Liver (tissue), 8 donors: ENCODE measurements at regions not wholly inside any gene's neighbourhood (a gene's known extent, or its start where the extent isn't known, plus 50 kb on each side); places are given as distances from the start of the nearest gene placed in this dataset.

Experiments used
- DNase-seq: peaks from one replicate; pipeline ENCODE4 v3.0.0-alpha.2; 2017; ENCODE audit warnings: low spot score
- H3K27ac ChIP-seq, 2 donors: one replicate each; pipeline ENCODE4 v1.7.0; 2013; ENCODE audit warnings: inconsistent platforms in 2 of 2, low read length in 2 of 2, control low read depth in 1 of 2, low read depth in 1 of 2, mild to moderate bottlenecking in 1 of 2
- H3K27me3 ChIP-seq, 4 donors: one replicate each; pipeline versions ENCODE4 v1.6.1 to v1.7.0; 2013; ENCODE audit warnings: low read length in 3 of 4, inconsistent platforms in 1 of 4, mild to moderate bottlenecking in 1 of 4, moderate library complexity in 1 of 4; ENCODE audit not compliant: control insufficient read depth in 4 of 4, insufficient read depth in 4 of 4
- H3K36me3 ChIP-seq, 4 donors: one replicate each; pipeline versions ENCODE4 v1.6.1 to v1.7.0; 2013; ENCODE audit warnings: low read length in 3 of 4, mild to moderate bottlenecking in 3 of 4, low read depth in 1 of 4, moderate library complexity in 1 of 4; ENCODE audit not compliant: control insufficient read depth in 4 of 4, insufficient read depth in 3 of 4
- H3K4me1 ChIP-seq, 4 donors: one replicate each; pipeline versions ENCODE4 v1.6.1 to v1.7.0; 2013; ENCODE audit warnings: low read length in 3 of 4, mild to moderate bottlenecking in 3 of 4, moderate library complexity in 1 of 4; ENCODE audit not compliant: control insufficient read depth in 4 of 4, insufficient read depth in 4 of 4
- H3K4me3 ChIP-seq, 3 donors: one replicate each; pipeline versions ENCODE4 v1.6.1 to v1.7.0; 2013; ENCODE audit warnings: low read length in 3 of 3, control low read depth in 1 of 3, low read depth in 1 of 3, mild to moderate bottlenecking in 1 of 3
- H3K9ac ChIP-seq, 2 donors: one replicate each; pipeline ENCODE4 v1.7.0; 2013; ENCODE audit warnings: low read length in 2 of 2, mild to moderate bottlenecking in 2 of 2, moderate library complexity in 2 of 2, control low read depth in 1 of 2, low read depth in 1 of 2
- H3K9me3 ChIP-seq, 4 donors: one replicate each; pipeline versions ENCODE4 v1.6.1 to v1.7.0; 2013; ENCODE audit warnings: low read length in 3 of 4; ENCODE audit not compliant: control insufficient read depth in 4 of 4
- EGR1 ChIP-seq, 2 donors: IDR thresholded peaks; 2 replicates each; pipeline ENCODE4 v1.6.1; 2016 to 2018; ENCODE audit warnings: antibody characterized with exemption in 2 of 2, low read depth in 2 of 2
- FOXA1 ChIP-seq: IDR thresholded peaks from 2 replicates; pipeline ENCODE4 v1.6.1; 2016; ENCODE audit warnings: antibody characterized with exemption
- FOXA2 ChIP-seq: IDR thresholded peaks from 2 replicates; pipeline ENCODE4 v1.6.1; 2016; ENCODE audit warnings: antibody characterized with exemption
- GABPA ChIP-seq, 2 donors: IDR thresholded peaks in 1 of 2; conservative IDR thresholded peaks in 1 of 2; 2 replicates each; pipeline ENCODE4 v1.6.1; 2016; ENCODE audit warnings: antibody characterized with exemption in 2 of 2, mild to moderate bottlenecking in 1 of 2, moderate library complexity in 1 of 2
- HNF4A ChIP-seq, 2 donors: conservative IDR thresholded peaks; 2 replicates each; pipeline ENCODE4 v1.6.1; 2016; ENCODE audit warnings: antibody characterized with exemption in 2 of 2, mild to moderate bottlenecking in 2 of 2
- HNF4G ChIP-seq: IDR thresholded peaks from 2 replicates; pipeline ENCODE4 v1.6.1; 2016; ENCODE audit warnings: antibody characterized with exemption
- JUND ChIP-seq, 2 donors: IDR thresholded peaks; 2 replicates each; pipeline ENCODE4 v1.6.1; 2016; ENCODE audit warnings: antibody characterized with exemption in 2 of 2
- NR2F2 ChIP-seq: IDR thresholded peaks from 2 replicates; pipeline ENCODE4 v1.6.1; 2016; ENCODE audit warnings: antibody characterized with exemption
- RAD21 ChIP-seq, 2 donors: IDR thresholded peaks; 2 replicates each; pipeline ENCODE4 v1.6.1; 2016; ENCODE audit warnings: antibody characterized with exemption in 2 of 2, mild to moderate bottlenecking in 2 of 2
- RXRA ChIP-seq, 2 donors: IDR thresholded peaks; 2 replicates each; pipeline ENCODE4 v1.6.1; 2017 to 2018; ENCODE audit warnings: antibody characterized with exemption in 2 of 2, mild to moderate bottlenecking in 1 of 2
- SP1 ChIP-seq: IDR thresholded peaks from 2 replicates; pipeline ENCODE4 v1.6.1; 2018; ENCODE audit warnings: antibody characterized with exemption, mild to moderate bottlenecking
- TAF1 ChIP-seq: conservative IDR thresholded peaks from 2 replicates; pipeline ENCODE4 v1.6.1; 2016; ENCODE audit warnings: antibody characterized with exemption, mild to moderate bottlenecking
- YY1 ChIP-seq: IDR thresholded peaks from 2 replicates; pipeline ENCODE4 v1.6.1; 2016; ENCODE audit warnings: antibody characterized with exemption, mild to moderate bottlenecking
- WGBS: extraction: QIAGEN DNeasy Blood & Tissue Kit; methylation state at CpG from one replicate; pipeline ENCODE4 v1.1.7; 2013; 5-methylcytosine and 5-hydroxymethylcytosine counted together
- TF ChIP-seq, protein P1 (sequence below): IDR thresholded peaks from 2 replicates; pipeline ENCODE4 v1.6.1; 2016; ENCODE audit warnings: antibody characterized with exemption
- TF ChIP-seq, protein P2 (sequence below): IDR thresholded peaks from 2 replicates; pipeline ENCODE4 v1.6.1; 2016; ENCODE audit warnings: antibody characterized with exemption, mild to moderate bottlenecking
- TF ChIP-seq, protein P3 (sequence below): IDR thresholded peaks from 2 replicates; pipeline ENCODE4 v1.6.1; 2016; ENCODE audit warnings: antibody characterized with exemption
- TF ChIP-seq, protein P4 (sequence below): fragments of 150-350 bp; IDR thresholded peaks from 2 replicates; pipeline ENCODE4 v1.5.1; 2017; ENCODE audit warnings: improper control_type of control experiment, low read depth, low read length; ENCODE audit not compliant: missing input control
- TF ChIP-seq, protein P5 (sequence below): IDR thresholded peaks from 2 replicates; pipeline ENCODE4 v1.6.1; 2016; ENCODE audit warnings: antibody characterized with exemption
- donor health status: healthy.
- donor health status: healthy.
- donor health status: healthy.
- donor health status: healthy.
- donor health status: healthy.

DNA sequence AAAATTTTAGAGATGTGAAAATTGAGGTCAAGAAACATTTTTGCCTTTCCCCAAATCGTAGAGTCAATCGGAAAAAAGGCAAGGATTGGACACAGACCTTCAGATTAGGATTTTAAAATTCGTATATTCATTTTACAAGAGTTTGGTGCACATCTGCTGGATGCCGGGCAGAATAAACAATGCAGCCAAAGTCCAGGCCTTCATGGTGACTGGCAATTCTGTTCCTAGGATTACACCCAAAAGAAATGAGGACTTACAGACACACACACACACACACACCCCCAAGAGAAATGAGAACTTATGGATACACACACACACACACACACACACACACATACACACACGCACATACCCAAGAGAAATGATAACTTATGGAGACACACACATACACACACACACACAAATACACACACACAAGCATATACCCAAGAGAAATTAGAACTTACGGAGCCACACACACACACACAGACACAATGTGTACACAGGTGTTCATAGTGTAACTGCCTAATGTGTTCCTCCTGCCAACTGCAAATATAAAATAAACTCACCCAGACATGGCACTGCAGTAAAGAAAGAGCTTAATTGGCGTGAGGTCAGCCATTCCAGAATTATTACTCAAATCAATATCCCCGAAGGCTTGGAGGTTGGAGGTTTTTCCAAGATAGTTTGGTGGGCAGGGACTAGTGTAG is 165.7 kb upstream of the STS start:
- H3K27ac ChIP-seq = no peak overlapping the region
- WGBS = 66% methylated on average over 8 of the region's 8 CpGs

More for the DNA sequence above, 165.7 kb upstream of the STS start:
- H3K4me3 ChIP-seq = no peak overlapping the region
- TF ChIP-seq JUND (IDR thresholded peaks at IDR 0.05) (no peak), YY1 (no peak), FOXA1 (no peak), RAD21 (IDR thresholded peaks at IDR 0.05) (no peak), SP1 (peak; percentile 26), HNF4G (no peak), TAF1 (no peak), GABPA (IDR thresholded peaks at IDR 0.05 in 1 of 2, conservative IDR thresholded peaks at IDR 0.05 in 1 of 2) (no peak), FOXA2 (no peak), EGR1 (IDR thresholded peaks at IDR 0.05; ENCODE audit: low read depth in 2 of 2) (no peak), HNF4A (conservative IDR thresholded peaks at IDR 0.05) (peak; percentile 34 to 60), NR2F2 (no peak), RXRA (IDR thresholded peaks at IDR 0.05) (no peak)
- TF ChIP-seq, protein P1, sequence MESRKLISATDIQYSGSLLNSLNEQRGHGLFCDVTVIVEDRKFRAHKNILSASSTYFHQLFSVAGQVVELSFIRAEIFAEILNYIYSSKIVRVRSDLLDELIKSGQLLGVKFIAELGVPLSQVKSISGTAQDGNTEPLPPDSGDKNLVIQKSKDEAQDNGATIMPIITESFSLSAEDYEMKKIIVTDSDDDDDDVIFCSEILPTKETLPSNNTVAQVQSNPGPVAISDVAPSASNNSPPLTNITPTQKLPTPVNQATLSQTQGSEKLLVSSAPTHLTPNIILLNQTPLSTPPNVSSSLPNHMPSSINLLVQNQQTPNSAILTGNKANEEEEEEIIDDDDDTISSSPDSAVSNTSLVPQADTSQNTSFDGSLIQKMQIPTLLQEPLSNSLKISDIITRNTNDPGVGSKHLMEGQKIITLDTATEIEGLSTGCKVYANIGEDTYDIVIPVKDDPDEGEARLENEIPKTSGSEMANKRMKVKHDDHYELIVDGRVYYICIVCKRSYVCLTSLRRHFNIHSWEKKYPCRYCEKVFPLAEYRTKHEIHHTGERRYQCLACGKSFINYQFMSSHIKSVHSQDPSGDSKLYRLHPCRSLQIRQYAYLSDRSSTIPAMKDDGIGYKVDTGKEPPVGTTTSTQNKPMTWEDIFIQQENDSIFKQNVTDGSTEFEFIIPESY = no peak
- TF ChIP-seq, protein P2, sequence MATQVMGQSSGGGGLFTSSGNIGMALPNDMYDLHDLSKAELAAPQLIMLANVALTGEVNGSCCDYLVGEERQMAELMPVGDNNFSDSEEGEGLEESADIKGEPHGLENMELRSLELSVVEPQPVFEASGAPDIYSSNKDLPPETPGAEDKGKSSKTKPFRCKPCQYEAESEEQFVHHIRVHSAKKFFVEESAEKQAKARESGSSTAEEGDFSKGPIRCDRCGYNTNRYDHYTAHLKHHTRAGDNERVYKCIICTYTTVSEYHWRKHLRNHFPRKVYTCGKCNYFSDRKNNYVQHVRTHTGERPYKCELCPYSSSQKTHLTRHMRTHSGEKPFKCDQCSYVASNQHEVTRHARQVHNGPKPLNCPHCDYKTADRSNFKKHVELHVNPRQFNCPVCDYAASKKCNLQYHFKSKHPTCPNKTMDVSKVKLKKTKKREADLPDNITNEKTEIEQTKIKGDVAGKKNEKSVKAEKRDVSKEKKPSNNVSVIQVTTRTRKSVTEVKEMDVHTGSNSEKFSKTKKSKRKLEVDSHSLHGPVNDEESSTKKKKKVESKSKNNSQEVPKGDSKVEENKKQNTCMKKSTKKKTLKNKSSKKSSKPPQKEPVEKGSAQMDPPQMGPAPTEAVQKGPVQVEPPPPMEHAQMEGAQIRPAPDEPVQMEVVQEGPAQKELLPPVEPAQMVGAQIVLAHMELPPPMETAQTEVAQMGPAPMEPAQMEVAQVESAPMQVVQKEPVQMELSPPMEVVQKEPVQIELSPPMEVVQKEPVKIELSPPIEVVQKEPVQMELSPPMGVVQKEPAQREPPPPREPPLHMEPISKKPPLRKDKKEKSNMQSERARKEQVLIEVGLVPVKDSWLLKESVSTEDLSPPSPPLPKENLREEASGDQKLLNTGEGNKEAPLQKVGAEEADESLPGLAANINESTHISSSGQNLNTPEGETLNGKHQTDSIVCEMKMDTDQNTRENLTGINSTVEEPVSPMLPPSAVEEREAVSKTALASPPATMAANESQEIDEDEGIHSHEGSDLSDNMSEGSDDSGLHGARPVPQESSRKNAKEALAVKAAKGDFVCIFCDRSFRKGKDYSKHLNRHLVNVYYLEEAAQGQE = peak; percentile 16
- TF ChIP-seq, protein P3, sequence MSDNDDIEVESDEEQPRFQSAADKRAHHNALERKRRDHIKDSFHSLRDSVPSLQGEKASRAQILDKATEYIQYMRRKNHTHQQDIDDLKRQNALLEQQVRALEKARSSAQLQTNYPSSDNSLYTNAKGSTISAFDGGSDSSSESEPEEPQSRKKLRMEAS = no peak
- TF ChIP-seq, protein P4, sequence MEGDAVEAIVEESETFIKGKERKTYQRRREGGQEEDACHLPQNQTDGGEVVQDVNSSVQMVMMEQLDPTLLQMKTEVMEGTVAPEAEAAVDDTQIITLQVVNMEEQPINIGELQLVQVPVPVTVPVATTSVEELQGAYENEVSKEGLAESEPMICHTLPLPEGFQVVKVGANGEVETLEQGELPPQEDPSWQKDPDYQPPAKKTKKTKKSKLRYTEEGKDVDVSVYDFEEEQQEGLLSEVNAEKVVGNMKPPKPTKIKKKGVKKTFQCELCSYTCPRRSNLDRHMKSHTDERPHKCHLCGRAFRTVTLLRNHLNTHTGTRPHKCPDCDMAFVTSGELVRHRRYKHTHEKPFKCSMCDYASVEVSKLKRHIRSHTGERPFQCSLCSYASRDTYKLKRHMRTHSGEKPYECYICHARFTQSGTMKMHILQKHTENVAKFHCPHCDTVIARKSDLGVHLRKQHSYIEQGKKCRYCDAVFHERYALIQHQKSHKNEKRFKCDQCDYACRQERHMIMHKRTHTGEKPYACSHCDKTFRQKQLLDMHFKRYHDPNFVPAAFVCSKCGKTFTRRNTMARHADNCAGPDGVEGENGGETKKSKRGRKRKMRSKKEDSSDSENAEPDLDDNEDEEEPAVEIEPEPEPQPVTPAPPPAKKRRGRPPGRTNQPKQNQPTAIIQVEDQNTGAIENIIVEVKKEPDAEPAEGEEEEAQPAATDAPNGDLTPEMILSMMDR = no peak
- TF ChIP-seq, protein P5, sequence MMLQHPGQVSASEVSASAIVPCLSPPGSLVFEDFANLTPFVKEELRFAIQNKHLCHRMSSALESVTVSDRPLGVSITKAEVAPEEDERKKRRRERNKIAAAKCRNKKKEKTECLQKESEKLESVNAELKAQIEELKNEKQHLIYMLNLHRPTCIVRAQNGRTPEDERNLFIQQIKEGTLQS = no peak
- peaks cover 0 to 10% (median 0%) of the 10 kb centered on the region in 4 donors for H3K4me1 ChIP-seq
- H3K9ac ChIP-seq = no peak overlapping the region
- H3K36me3 ChIP-seq = peaks cover 0 to 1% (median 0%) of the 10 kb centered on the region in 4 donors
- H3K9me3 ChIP-seq = no peaks in the 10 kb centered on the region
- DNase-seq = no peak
- no peaks in the 10 kb centered on the region for H3K27me3 ChIP-seq
